Stimulated activated CD8-positive, alpha-beta memory T cell treated with anti-CD3 and anti-CD28 coated beads, Interleukin-4, amount 100 ng/mL, for 4 hours (primary cell): ENCODE measurements at regions not wholly inside any gene's neighbourhood (a gene's known extent, or its start where the extent isn't known, plus 50 kb on each side); places are given as distances from the start of the nearest gene placed in this dataset.
A peak's percentile ranks its signal among the peaks of the same experiment; 100 is the strongest.
"Not testable (repeated sequence)": the region's sequence is repeated elsewhere in the genome, so short reads cannot be mapped to it uniquely, and the experiment has no call there.

Source experiments
- DNase-seq, 2 donors: peaks; one replicate each; pipeline ENCODE4 v3.0.0-alpha.2; 2020; ENCODE audit warnings: low read depth in 2 of 2, low spot score in 1 of 2

DNA sequence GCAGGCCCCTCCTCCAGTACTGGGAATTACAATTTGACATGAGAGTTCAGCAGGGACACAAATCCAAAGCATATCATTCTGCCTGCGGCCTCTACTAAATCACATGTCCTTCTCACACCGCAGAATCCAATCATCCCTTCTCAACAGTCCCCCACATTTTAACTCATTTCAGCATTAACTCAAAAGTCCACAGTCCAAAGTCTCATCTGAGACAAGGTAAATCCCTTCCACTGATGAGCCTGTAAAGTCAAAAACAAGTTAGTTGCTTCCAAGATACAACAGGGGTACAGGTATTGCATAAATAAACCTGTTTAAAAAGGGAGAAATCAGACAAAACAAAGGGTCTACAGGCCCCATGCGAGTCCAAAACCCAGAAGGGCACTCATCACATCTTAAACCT is 64.0 kb downstream of the EBNA1BP2 start:
- no peak for DNase-seq

DNA sequence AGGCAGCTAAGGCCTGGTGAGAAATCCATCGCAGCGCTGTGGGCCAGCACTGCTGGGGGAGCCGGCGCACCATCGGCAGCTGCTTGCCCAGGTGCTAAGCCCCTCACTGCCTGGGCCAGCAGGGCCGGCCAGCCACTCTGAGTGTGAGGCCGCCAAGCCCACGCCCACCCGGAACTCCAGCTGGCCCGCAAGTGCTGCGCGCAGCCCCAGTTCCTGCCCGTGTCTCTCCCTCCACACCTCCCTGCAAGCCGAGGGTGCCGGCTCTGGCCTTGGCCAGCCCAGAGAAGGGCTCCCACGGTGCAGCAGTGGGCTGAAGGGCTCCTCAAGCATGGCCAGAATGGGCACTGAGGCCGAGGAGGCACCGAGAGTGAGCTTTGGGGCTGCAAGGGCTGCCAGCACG is 64.4 kb downstream of the EBNA1BP2 start:
- DNase-seq = no peak

DNA sequence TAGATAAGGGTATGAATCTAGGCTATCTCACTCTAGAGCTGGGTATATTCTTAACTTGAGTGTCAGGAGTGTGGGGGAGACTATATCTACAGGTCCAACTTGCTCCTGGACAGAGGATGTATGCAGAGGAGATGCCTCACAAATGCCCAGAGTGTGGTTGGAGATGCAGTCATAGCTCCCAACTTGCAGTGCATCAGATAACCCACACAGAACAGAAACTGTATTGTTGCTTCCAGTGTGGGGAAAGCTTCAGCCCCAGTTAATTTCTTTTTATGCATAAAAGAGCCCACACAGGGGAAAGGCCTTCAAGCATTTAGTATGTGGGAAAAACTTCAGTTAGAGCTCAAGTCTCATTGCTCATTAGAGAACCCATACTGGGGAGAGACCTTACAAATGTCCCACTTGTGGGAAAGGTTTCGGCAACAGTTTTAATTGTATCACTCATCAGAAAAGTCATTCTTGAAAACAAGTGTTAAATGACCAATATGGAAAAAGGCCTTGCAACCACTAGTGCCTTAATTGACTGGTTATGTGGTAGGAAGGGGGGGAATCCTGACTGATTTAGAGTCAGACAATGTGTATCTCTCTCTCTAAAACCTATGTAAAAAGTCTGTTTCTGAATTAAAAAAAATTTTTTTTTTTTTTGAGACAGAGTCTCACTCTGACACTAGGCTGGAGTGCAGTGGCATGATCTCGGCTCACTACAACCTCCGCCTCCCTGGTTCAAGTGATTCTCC is 67.9 kb downstream of the EBNA1BP2 start:
- DNase-seq = no peak

GRCh38 chr1:43101061-43101460 is 71.0 kb downstream of the EBNA1BP2 start:
- no peak for DNase-seq

DNA sequence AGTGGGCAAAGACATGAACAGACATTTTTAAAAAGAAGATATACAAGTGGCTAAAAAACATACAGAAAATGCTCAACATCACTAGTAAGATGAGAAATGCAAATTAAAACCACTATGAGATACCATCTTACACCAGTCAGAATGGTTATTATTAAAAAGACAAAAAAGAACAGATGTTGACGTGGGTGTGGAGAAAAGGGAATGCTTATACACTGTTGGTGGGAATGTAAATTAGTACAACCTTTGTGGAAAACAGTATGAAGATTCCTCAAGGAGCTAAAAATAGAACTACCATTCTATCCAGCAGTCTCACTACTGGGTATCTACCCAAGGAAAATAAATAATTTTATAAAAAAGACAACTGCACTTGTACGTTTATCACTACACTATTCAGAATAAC is 73.9 kb downstream of the EBNA1BP2 start:
- no peak for DNase-seq

DNA sequence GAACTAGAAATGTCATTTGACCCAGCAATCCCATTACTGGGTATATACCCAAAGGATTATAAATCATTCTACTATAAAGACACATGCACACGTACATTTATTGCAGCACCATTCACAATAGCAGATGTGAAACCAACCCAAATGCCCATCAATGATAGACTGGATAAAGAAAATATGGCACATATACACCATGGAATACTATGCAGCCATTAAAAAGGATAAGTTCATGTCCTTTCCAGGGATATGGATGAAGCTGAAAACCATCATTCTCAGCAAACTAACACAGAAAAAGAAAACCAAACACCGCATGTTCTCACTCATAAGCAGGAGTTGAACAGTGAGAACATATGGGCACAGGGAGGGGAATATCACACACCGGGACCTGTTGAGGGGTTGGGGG is 75.6 kb downstream of the EBNA1BP2 start:
- DNase-seq = not testable (repeated sequence)

DNA sequence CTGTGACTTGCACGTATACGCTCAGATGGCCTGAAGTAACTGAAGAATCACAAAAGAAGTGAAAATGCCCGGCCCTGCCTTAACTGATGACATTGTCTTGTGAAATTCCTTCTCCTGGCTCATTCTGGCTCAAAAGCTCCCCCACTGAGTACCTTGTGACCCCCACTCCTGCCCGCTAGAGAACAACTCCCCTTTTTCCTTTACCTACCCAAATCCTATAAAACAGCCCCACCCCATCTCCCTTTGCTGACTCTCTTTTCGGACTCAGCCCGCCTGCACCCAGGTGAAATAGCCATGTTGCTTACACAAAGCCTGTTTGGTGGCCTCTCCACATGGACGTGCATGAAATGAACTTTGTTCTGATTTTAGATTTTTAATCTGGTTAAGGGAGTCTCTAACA is 81.3 kb downstream of the EBNA1BP2 start:
- not testable (repeated sequence) for DNase-seq

DNA sequence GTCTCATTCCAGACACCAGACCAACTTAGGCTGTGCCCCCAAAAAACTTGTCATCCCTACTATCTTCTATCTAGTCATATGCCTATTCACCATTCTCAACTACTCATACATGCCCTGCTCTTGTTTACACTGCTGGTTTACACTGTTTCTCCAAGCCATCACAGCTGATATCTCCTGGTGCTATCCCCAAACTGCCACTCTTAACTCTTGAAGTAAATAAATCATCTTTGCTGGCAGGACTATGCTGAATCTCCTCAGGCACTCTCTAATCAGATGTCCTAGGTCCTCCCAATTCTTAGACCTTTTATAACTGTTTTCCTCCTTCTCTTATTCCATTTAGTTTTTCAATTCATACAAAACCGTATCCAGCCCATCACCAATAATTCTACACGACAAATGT is 81.9 kb downstream of the EBNA1BP2 start:
- not testable (repeated sequence) for DNase-seq

DNA sequence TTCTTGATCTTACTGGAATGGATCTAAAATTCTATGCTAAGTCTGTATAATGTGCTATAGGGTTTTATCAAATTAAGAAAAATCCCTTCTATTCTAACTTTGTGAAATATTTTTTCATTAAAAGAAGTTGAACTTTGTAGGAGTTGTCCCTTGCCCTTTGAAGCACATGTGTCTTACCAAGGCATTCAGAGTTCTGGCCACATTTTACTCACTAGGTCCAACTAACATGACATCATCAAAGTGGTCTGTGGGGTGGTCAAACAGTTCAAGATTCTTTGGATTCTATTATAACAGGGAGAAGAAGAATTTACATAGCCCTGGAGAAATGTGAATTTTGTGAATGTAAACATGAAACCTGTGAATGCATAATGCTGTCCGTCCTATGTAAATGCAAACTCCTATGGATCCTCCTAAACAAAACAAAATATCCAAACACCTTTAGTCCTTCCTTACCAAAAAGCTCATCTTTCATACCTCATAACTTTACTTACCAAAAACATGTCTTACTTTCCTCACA is 88.7 kb downstream of the EBNA1BP2 start:
- no peak for DNase-seq

GRCh38 chr1:43082740-43083139 is 89.3 kb downstream of the EBNA1BP2 start:
- DNase-seq = no peak

GRCh38 chr1:43077273-43077672 is 94.8 kb downstream of the EBNA1BP2 start:
- no peak for DNase-seq

DNA sequence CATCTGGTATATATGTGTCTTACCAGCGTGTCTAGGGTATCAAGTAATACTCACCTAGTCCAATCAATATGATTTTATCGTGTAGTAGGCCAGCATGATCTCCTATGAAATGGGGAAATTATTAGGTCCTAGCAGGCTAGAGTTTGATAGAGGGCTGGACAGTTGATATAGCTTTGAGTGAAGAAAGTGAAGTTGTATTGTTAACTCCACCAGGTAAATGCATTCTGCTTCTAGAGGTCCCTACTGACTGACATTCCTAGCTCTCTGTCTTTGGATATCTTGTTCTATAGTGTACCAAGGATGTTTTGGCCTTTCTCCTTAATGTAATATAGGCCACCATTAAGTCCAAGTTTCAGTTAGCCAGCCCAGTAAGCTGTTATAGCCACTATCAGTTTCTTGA is 97.4 kb downstream of the EBNA1BP2 start:
- no peak for DNase-seq

DNA sequence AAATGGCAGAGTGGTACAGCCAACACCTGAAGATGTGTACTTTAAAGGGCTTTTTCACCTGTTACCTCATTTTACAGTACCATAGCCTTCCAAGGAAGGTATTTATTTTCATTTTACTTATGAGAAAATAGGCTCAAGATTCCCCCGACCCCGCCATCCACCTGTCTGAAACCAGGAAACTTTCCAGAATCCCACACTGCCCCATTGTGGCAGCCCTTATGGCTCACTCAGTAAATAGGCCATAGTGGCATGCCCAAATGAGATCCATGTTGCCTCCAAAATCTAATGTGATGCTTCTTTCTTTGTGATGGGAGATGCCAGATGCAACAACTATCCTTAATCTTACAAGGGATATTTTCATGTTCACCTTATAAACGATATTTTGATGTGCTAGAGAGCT is 97.8 kb downstream of the EBNA1BP2 start:
- DNase-seq = no peak

DNA sequence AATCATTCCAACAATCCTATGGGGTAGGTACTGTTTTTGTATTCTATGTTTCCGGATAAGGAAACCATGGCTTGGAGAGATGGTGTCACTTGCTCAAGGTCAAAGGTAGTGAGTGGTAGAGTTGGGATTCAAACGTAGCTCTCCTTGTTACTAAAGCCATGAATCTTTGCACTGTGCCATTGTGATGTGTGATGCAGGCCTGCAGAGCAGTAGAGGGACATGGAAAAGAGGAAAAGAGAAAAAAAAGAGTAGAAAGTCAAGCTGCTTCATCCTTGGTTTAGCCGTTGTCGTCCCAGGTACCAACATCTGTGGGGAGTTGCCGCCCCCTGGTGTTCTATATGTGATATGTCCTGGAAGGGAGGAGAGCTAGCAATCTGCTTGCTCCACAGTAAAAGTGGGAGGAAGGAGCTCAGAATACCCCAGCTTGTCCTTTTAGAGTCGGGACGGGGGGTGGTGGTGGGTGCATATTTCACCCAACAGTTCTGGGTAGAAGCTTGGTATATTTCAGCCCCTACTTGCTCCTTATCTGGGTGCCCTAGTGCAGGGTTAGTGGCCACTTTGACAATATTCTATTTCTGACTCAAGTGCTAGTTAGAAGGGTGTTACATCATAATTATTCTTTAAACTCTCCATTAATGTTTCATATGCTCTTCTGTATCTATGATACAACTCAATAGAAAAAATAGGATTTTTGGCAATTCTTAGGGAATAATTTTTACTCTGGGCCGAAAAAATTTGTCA is 98.4 kb downstream of the EBNA1BP2 start:
- DNase-seq = peak; percentile 45 to 58

DNA sequence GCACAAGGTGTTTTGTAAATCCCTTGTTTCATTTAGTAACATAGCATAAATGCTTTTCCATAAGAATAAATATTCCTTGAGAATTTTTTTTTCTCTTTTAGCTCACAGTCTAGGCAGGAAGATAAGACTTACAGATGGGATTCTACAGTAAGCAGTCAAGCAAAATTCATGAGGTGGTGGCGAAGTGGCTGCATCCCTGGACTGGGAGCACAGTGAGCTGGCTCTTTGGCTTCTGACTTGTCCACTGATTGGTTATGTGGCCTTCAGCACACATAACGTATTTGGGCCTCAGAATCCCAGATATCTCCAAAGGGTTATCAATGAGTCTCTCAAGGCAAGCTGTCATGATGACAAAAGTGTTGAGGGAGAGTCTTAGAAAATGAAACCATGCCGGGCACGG is 99.8 kb downstream of the EBNA1BP2 start:
- DNase-seq = no peak

DNA sequence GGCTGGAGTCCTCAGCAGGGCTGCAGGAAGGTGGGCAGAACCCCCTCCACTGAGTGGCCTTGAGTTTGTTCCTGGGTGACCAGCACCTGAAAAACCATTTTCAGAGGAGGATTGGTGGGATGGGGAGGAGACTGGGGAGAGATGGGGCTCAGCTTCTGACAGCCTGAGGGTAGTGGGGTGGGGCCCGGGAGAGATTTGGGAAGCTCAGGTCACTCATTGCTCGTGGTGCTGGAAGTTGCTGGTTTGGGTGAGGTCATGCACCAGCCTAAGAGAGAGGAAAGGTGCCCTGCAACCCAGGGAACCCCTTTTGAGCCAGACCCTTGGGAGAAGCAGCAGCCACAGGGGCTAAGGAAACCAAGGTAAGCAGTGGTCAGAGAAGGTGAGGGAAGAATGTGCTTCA is 100.8 kb downstream of the EBNA1BP2 start:
- no peak for DNase-seq

GRCh38 chr1:43069461-43070050 is 102.5 kb downstream of the EBNA1BP2 start:
- no peak for DNase-seq

DNA sequence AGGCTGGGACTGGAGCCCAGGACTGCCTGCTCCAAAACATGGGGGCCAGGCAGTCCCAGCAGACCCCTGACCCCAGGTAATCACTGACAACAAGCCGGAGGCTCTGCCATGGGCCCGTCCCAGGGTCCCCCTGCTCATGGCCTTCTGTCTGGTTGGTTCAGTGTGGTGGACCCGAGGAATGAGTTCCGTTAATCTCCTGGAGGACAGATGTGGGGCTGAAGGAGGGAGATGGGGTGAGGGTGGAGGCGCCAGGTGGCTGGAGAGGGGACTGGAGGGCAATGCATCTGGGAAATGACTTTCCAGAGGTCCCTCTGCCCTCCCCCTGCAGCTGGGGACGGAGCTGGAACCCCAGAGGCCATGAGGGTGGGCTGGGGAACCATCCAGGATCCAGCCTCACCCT is 103.2 kb downstream of the EBNA1BP2 start:
- DNase-seq = no peak

DNA sequence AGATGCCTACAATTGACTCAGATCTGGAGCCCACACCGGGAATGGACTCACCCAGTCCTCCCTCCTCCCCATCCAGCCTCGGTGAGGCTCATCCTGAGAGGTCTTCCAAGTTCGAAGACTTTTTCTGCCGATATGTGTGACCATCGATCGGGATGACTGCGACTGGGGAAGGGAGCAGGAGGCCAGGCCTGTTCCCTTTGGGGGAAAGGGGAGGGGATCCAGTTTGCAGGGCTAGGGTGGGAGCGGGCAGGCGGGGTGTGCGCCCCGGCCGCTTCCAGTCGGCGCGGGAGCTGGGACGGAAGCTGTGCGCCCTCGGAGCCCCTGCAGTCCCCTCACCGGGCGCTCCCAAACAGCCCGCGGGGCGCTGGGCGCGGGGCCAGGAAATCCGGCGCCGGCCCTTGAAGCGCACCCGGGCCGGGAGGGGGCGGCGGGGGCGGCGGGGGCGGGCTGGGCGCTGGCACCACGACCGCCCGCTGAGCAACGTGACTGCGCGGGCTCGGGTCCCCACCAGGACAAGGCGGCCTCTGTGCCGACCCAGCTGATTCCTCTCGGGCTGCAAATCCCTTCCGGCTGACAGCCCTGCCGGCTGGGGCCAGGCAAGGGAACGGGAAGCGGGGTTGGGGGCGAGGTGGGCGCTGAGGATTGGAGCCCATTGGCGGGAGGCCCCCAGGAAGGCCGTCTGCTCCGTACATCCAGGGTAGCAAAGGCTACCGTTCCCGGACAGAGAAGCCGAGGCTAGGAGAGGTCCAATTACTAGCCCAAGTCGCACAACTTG is 103.9 kb downstream of the EBNA1BP2 start:
- no peak for DNase-seq

GRCh38 chr1:43067233-43067745 is 104.8 kb downstream of the EBNA1BP2 start:
- DNase-seq = no peak

- no peak for DNase-seq
These were observed 105.5 kb downstream of the EBNA1BP2 start for GRCh38 chr1:43066578-43066977.
